ENCODE measurements at regions not wholly inside any gene's neighbourhood (a gene's known extent, or its start where the extent isn't known, plus 50 kb on each side); places are given as distances from the start of the nearest gene placed in this dataset.

- no peak for DNase-seq (ENCODE audit: low spot score)
Measured at GRCh38 chr13:26965952-26966700, 205.5 kb downstream of the USP12 start.

- DNase-seq (ENCODE audit: low spot score): no peak
Measured at GRCh38 chr13:26964278-26965250, 204.0 kb upstream of the GPR12 start.

GRCh38 chr13:26962671-26963070 lies 202.1 kb upstream of the GPR12 start:
- DNase-seq (ENCODE audit: low spot score): no peak

GRCh38 chr13:26961890-26962615 lies 201.5 kb upstream of the GPR12 start:
- DNase-seq (ENCODE audit: low spot score): no peak

GRCh38 chr13:26957182-26957581 lies 196.6 kb upstream of the GPR12 start:
- DNase-seq (ENCODE audit: low spot score): no peak

GRCh38 chr13:26956522-26957142 lies 196.0 kb upstream of the GPR12 start:
- DNase-seq (ENCODE audit: low spot score): no peak

- DNase-seq (ENCODE audit: low spot score): no peak
Measured at GRCh38 chr13:26954976-26955375, 194.4 kb upstream of the GPR12 start.

GRCh38 chr13:26953291-26953690 lies 192.7 kb upstream of the GPR12 start:
- DNase-seq (ENCODE audit: low spot score): no peak

- DNase-seq (ENCODE audit: low spot score): no peak
Measured at GRCh38 chr13:26952551-26953143, 192.1 kb upstream of the GPR12 start.

GRCh38 chr13:26951581-26952177 lies 191.1 kb upstream of the GPR12 start:
- no peak for DNase-seq (ENCODE audit: low spot score)

- no peak for DNase-seq (ENCODE audit: low spot score)
Measured at GRCh38 chr13:26950968-26951367, 190.4 kb upstream of the GPR12 start.

GRCh38 chr13:26950546-26950945 lies 190.0 kb upstream of the GPR12 start:
- no peak for DNase-seq (ENCODE audit: low spot score)

GRCh38 chr13:26949701-26950502 lies 189.3 kb upstream of the GPR12 start:
- no peak for DNase-seq (ENCODE audit: low spot score)

- no peak for DNase-seq (ENCODE audit: low spot score)
Measured at GRCh38 chr13:26948353-26948752, 187.8 kb upstream of the GPR12 start.

- peak; percentile 36 for DNase-seq (ENCODE audit: low spot score)
Measured at GRCh38 chr13:26946684-26947343, 186.2 kb upstream of the GPR12 start.

GRCh38 chr13:26943748-26944147 lies 183.2 kb upstream of the GPR12 start:
- DNase-seq (ENCODE audit: low spot score): no peak

GRCh38 chr13:26942184-26942583 lies 181.6 kb upstream of the GPR12 start:
- DNase-seq (ENCODE audit: low spot score): no peak

- DNase-seq (ENCODE audit: low spot score): no peak
Measured at GRCh38 chr13:26941345-26942174, 181.0 kb upstream of the GPR12 start.

GRCh38 chr13:26934096-26934495 lies 173.5 kb upstream of the GPR12 start:
- no peak for DNase-seq (ENCODE audit: low spot score)

Data from kidney capillary endothelial cell (primary cell).